ENCODE measurements at regions not wholly inside any gene's neighbourhood (a gene's known extent, or its start where the extent isn't known, plus 50 kb on each side); places are given as distances from the start of the nearest gene placed in this dataset.

GRCh38 chr13:85638265-85638664 lies 161.0 kb downstream of the SLITRK6 start:
- H3K27ac ChIP-seq = no peak overlapping the region
- no peak for TF ChIP-seq CTCF (conservative IDR thresholded peaks at IDR 0.05)

GRCh38 chr13:85632526-85633195 lies 166.6 kb downstream of the SLITRK6 start:
- TF ChIP-seq CTCF (conservative IDR thresholded peaks at IDR 0.05) = no peak
- H3K27ac ChIP-seq = no peak overlapping the region

GRCh38 chr13:85631801-85632200 lies 167.4 kb downstream of the SLITRK6 start:
- TF ChIP-seq CTCF (conservative IDR thresholded peaks at IDR 0.05) = no peak
- H3K27ac ChIP-seq = no peak overlapping the region

GRCh38 chr13:85626603-85627002 lies 172.6 kb downstream of the SLITRK6 start:
- H3K27ac ChIP-seq = no peak overlapping the region
- TF ChIP-seq CTCF (conservative IDR thresholded peaks at IDR 0.05) = no peak

- no peak for TF ChIP-seq CTCF (conservative IDR thresholded peaks at IDR 0.05)
- no peak overlapping the region for H3K27ac ChIP-seq
Measured at GRCh38 chr13:85619321-85619720, 179.9 kb downstream of the SLITRK6 start.

GRCh38 chr13:85618521-85618920 lies 180.7 kb downstream of the SLITRK6 start:
- no peak for TF ChIP-seq CTCF (conservative IDR thresholded peaks at IDR 0.05)
- no peak overlapping the region for H3K27ac ChIP-seq

- no peak overlapping the region for H3K27ac ChIP-seq
- no peak for TF ChIP-seq CTCF (conservative IDR thresholded peaks at IDR 0.05)
Measured at GRCh38 chr13:85616275-85616674, 182.9 kb downstream of the SLITRK6 start.

Data from VCaP (cell line).